Transverse colon (tissue), 4 donors: ENCODE measurements at regions not wholly inside any gene's neighbourhood (a gene's known extent, or its start where the extent isn't known, plus 50 kb on each side); places are given as distances from the start of the nearest gene placed in this dataset.

Experiments
- DNase-seq: peaks from one replicate; pipeline ENCODE4 v3.0.0-alpha.2; 2019
- H3K27ac ChIP-seq, 4 donors: fragments of 200-600 bp; sonication (generic); 2 replicates each; pipeline ENCODE4 v1.5.1; 2016 to 2018; ENCODE audit warnings: inconsistent platforms in 4 of 4
- H3K27me3 ChIP-seq: fragments of 200-600 bp; sonication (generic); 2 replicates; pipeline ENCODE4 v1.5.1; 2017; ENCODE audit warnings: inconsistent platforms
- H3K36me3 ChIP-seq, 4 donors: fragments of 200-600 bp; sonication (generic); 2 replicates each; pipeline ENCODE4 v1.5.1; 2017 to 2019; ENCODE audit warnings: inconsistent platforms in 4 of 4
- H3K4me1 ChIP-seq, 4 donors: fragments of 200-600 bp; sonication (generic); 2 replicates each; pipeline ENCODE4 v1.5.1; 2017 to 2020; ENCODE audit warnings: inconsistent platforms in 4 of 4
- H3K4me3 ChIP-seq, 4 donors: fragments of 200-600 bp; sonication (generic); 1 replicate in 1 of 4; 2 replicates in 3 of 4; pipeline versions ENCODE4 v1.5.1 to v1.6.1; 2017 to 2019; ENCODE audit warnings: inconsistent platforms in 4 of 4
- H3K9me3 ChIP-seq, 2 donors: fragments of 200-600 bp; sonication (generic); 2 replicates each; pipeline ENCODE4 v1.5.1; 2017 to 2019; ENCODE audit warnings: inconsistent platforms in 2 of 2
- EP300 ChIP-seq: sonication (generic); formaldehyde crosslinking; IDR thresholded peaks from one replicate; pipeline ENCODE4 v1.6.1; 2017; ENCODE audit warnings: antibody characterized with exemption, low read depth
- POLR2A ChIP-seq: fragments of 450-650 bp; IDR thresholded peaks from one replicate; pipeline ENCODE4 v1.6.1; 2016; ENCODE audit warnings: antibody characterized with exemption, mild to moderate bottlenecking, moderate library complexity
- POLR2AphosphoS5 ChIP-seq, 3 donors: sonication (generic); formaldehyde crosslinking; IDR thresholded peaks; one replicate each; pipeline ENCODE4 v1.6.1; 2016; ENCODE audit warnings: antibody characterized with exemption in 3 of 3
- WGBS, 2 donors: methylation state at CpG; one replicate each; pipeline ENCODE4 v1.1.5; 2018; ENCODE audit warnings: low coverage in 1 of 2; 5-methylcytosine and 5-hydroxymethylcytosine counted together
- in situ Hi-C, 4 donors: fragments of 200-750 bp; cut with MboI; loops; one replicate each; pipeline versions ENCODE4 v1.15.0 to v1.15.1; 2017; ENCODE audit warnings: low sequenced_read_pairs in 3 of 4, low pct_ligation_motif_present in 1 of 4, low pct_unique_long_range_greater_than_20kb in 1 of 4
- intact Hi-C: fragments of 100-400 bp; cut with DNase I; formaldehyde crosslinking; loops from one replicate; pipeline ENCODE4 v1.15.1; 2023; ENCODE audit warnings: low total_unique reads
- TF ChIP-seq, protein P1 (sequence below), 5 experiments: fragments of 200-600 bp in 3 of 5; fragments of 450-650 bp in 2 of 5; sonication (generic) in 3 of 5; IDR thresholded peaks; 1 replicate in 2 of 5; 2 replicates in 3 of 5; pipeline ENCODE4 v1.5.1; 2016 to 2017; ENCODE audit warnings: antibody characterized with exemption in 5 of 5, inconsistent platforms in 3 of 5, mild to moderate bottlenecking in 2 of 5, moderate library complexity in 1 of 5

DNA sequence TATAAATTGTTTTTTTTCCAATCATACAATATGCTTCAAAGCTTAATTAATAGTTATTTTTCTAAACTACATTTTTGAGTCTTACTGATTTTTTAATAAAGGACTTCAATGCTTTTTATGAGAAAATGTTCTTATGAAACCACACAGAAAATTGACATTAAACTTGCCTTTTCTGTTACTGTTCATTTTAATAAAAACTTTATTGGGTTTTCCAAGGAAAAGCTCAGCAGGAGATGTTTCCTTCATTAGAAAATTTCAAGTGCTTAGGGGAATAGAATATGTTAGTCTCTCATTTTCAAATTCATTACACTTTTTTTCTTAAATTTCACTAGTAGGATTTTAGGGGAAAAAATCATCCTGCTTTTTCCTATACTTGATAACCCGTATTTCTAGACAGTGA is 711.4 kb downstream of the DIPK2A start:
- Histone ChIP-seq H3K4me1 (no peaks in the 10 kb centered on the region), H3K9me3 (no peaks in the 10 kb centered on the region), H3K4me3 (no peak overlapping the region), H3K27ac (no peak overlapping the region), H3K36me3 (no peaks in the 10 kb centered on the region), H3K27me3 (no peaks in the 10 kb centered on the region)
- in situ Hi-C loops = no loop called here
- intact Hi-C loops = no loop called here
- no peak for DNase-seq
- 79 to 87% methylated on average over 1 of the region's 1 CpG for WGBS, 2 donors
- no peak for TF ChIP-seq EP300
- TF ChIP-seq POLR2AphosphoS5 (IDR thresholded peaks at IDR 0.05) = no peak
- TF ChIP-seq, protein P1, sequence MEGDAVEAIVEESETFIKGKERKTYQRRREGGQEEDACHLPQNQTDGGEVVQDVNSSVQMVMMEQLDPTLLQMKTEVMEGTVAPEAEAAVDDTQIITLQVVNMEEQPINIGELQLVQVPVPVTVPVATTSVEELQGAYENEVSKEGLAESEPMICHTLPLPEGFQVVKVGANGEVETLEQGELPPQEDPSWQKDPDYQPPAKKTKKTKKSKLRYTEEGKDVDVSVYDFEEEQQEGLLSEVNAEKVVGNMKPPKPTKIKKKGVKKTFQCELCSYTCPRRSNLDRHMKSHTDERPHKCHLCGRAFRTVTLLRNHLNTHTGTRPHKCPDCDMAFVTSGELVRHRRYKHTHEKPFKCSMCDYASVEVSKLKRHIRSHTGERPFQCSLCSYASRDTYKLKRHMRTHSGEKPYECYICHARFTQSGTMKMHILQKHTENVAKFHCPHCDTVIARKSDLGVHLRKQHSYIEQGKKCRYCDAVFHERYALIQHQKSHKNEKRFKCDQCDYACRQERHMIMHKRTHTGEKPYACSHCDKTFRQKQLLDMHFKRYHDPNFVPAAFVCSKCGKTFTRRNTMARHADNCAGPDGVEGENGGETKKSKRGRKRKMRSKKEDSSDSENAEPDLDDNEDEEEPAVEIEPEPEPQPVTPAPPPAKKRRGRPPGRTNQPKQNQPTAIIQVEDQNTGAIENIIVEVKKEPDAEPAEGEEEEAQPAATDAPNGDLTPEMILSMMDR (IDR thresholded peaks at IDR 0.05) = no peak
- no peak for TF ChIP-seq POLR2A

DNA sequence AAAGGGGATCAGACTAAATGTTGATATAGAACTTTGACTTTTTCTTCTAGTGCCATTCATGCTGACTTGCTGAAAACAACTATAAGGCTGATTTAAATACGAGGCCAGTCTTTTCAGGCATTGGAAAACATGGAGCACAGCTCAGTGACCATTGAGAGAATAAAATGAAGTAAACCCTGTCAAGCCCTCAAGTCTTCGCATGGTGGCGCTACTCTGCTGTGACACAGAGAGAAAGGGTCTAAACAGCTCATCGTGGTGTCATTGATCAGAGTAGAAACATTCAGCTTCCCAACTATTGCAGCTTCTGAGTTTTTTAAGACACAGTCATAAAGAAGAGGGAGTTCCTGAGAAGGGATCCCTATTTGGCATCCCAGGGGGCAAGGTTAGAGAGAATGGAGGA is 716.2 kb downstream of the DIPK2A start:
- no peaks in the 10 kb centered on the region for H3K36me3 ChIP-seq
- H3K27me3 ChIP-seq = no peaks in the 10 kb centered on the region
- H3K4me1 ChIP-seq = no peaks in the 10 kb centered on the region
- DNase-seq = no peak
- TF ChIP-seq, protein P1 (IDR thresholded peaks at IDR 0.05) = no peak
- TF ChIP-seq EP300 (no peak), POLR2A (no peak), POLR2AphosphoS5 (IDR thresholded peaks at IDR 0.05) (no peak)
- 66 to 83% methylated on average over 4 of the region's 4 CpGs for WGBS, 2 donors
- intact Hi-C loops (no loop called here), in situ Hi-C loops (no loop called here)
- no peaks in the 10 kb centered on the region for H3K9me3 ChIP-seq
- H3K4me3 ChIP-seq = no peak overlapping the region
- H3K27ac ChIP-seq = no peak overlapping the region

DNA sequence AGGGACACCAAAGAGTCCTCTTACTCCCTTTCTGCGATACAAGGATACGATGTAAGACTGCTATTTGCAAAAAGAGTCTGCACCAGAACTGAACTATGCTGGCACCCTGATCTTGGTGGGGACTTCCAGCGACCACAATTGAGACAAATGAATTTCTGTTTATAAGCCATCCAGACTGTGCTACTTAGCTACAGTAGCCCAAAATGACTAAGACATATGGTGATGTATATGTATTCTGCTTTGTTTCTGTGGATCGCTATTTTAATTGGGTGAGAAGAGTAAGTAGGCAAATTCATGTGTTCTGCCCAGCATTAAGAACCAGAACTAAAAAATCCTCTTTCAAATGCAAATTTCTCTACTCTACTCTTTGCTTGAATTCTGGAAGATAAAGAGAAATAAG is 720.9 kb downstream of the DIPK2A start:
- intact Hi-C loops = no loop called here
- TF ChIP-seq EP300 = no peak
- no peak for TF ChIP-seq POLR2AphosphoS5 (IDR thresholded peaks at IDR 0.05)
- TF ChIP-seq, protein P1 (IDR thresholded peaks at IDR 0.05) = no peak
- no peak for TF ChIP-seq POLR2A
- no peaks in the 10 kb centered on the region for H3K4me1 ChIP-seq
- no peak overlapping the region for H3K27ac ChIP-seq
- H3K27me3 ChIP-seq = no peaks in the 10 kb centered on the region
- H3K36me3 ChIP-seq = no peaks in the 10 kb centered on the region
- no peaks in the 10 kb centered on the region for H3K9me3 ChIP-seq
- in situ Hi-C loops = no loop called here
- no peak for DNase-seq
- WGBS, 2 donors = 75 to 95% methylated on average over 4 of the region's 4 CpGs
- no peak overlapping the region for H3K4me3 ChIP-seq

DNA sequence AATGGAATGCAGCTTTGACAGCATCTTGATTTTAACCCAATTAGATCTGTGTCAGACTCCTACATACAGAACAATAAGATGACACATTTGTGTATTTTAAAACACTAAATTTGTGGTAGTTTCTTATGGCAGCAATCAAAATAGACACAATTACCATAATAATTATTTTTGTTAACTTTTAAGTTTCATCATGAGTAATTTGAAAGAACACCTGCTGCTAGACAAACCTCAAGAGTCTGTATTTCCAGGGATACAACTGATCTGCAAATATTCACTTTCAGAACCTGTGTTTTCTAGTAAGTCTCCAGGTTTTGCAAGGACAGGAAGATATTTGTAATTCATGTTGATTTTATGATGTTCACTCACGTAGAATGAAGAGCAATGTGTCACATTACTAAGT is 736.8 kb downstream of the DIPK2A start:
- no peaks in the 10 kb centered on the region for H3K36me3 ChIP-seq
- no peak for DNase-seq

More for the DNA sequence above, 736.8 kb downstream of the DIPK2A start:
- H3K4me1 ChIP-seq = no peaks in the 10 kb centered on the region
- H3K27ac ChIP-seq = no peak overlapping the region
- no peak overlapping the region for H3K4me3 ChIP-seq
- H3K27me3 ChIP-seq = no peaks in the 10 kb centered on the region
- in situ Hi-C loops (no loop called here), intact Hi-C loops (no loop called here)
- no peak for TF ChIP-seq POLR2A
- TF ChIP-seq EP300 = no peak
- TF ChIP-seq, protein P1 (IDR thresholded peaks at IDR 0.05) = no peak
- TF ChIP-seq POLR2AphosphoS5 (IDR thresholded peaks at IDR 0.05) = no peak
- H3K9me3 ChIP-seq = peaks cover 0 to 4% of the 10 kb centered on the region in 2 donors
- 41 to 43% methylated on average over 1 of the region's 1 CpG for WGBS, 2 donors
